Ovary (tissue), 7 donors: ENCODE measurements at regions not wholly inside any gene's neighbourhood (a gene's known extent, or its start where the extent isn't known, plus 50 kb on each side); places are given as distances from the start of the nearest gene placed in this dataset.
A peak's percentile ranks its signal among the peaks of the same experiment; 100 is the strongest.
"Not testable (repeated sequence)": the region's sequence is repeated elsewhere in the genome, so short reads cannot be mapped to it uniquely, and the experiment has no call there.

ENCODE experiments used
- DNase-seq, 5 donors: peaks; one replicate each; pipeline ENCODE4 v3.0.0-alpha.2; 2019 to 2020
- H3K27ac ChIP-seq, 2 donors: fragments of 200-600 bp; one replicate each; pipeline versions ENCODE4 v1.5.1 to v1.8.0; 2019 to 2022
- H3K27me3 ChIP-seq: fragments of 200-600 bp; one replicate; pipeline ENCODE4 v1.8.0; 2022
- H3K36me3 ChIP-seq: fragments of 200-600 bp; sonication (generic); one replicate; pipeline ENCODE4 v1.5.1; 2019
- H3K4me1 ChIP-seq: one replicate; pipeline ENCODE4 v1.8.1; 2013; ENCODE audit warnings: mild to moderate bottlenecking, moderate library complexity; ENCODE audit not compliant: insufficient read depth
- H3K4me3 ChIP-seq: fragments of 200-600 bp; sonication (generic); one replicate; pipeline ENCODE4 v1.5.1; 2017
- H3K9me3 ChIP-seq, 2 donors: fragments of 200-600 bp in 1 of 2; sonication (generic) in 1 of 2; one replicate each; pipeline versions ENCODE4 v1.5.1 to v1.8.1; 2013 to 2019; ENCODE audit warnings: mild to moderate bottlenecking in 1 of 2, moderate library complexity in 1 of 2
- WGBS, 3 donors: extraction: QIAGEN DNeasy Blood & Tissue Kit in 1 of 3; methylation state at CpG; one replicate each; pipeline versions ENCODE4 v1.1.5 to v1.1.7; 2013 to 2017; 5-methylcytosine and 5-hydroxymethylcytosine counted together
- intact Hi-C, 4 donors: fragments of 100-400 bp; cut with DNase I; formaldehyde crosslinking; loops; one replicate each; pipeline versions ENCODE4 v1.11.0 to v1.15.1; 2022 to 2023
- donor health status: DM: no; HTN: no; CAD: no; lungs with moderate emphysema.
- donor health status: DM: no; HTN: no; CAD: no.
- donor health status: Bipolar disorder and iron deficiency.
- donor health status: DM: no; HTN: no; CAD: no.
- donor health status: DM: yes; HTN: yes; CAD: no.

GRCh38 chr9:42470577-42470976 is 287.1 kb downstream of the SPATA31A6 start:
- H3K27ac ChIP-seq, H3K4me3 ChIP-seq, H3K36me3 ChIP-seq, H3K27me3 ChIP-seq, intact Hi-C loops, H3K9me3 ChIP-seq, H3K4me1 ChIP-seq, DNase-seq: not testable (repeated sequence)
- WGBS, 3 donors: 44 to 56% (median 45%) methylated on average over 3 of the region's 3 CpGs

- intact Hi-C loops, H3K4me3 ChIP-seq: not testable (repeated sequence)
Measured at GRCh38 chr9:42490989-42491388, 307.5 kb downstream of the SPATA31A6 start.

DNA sequence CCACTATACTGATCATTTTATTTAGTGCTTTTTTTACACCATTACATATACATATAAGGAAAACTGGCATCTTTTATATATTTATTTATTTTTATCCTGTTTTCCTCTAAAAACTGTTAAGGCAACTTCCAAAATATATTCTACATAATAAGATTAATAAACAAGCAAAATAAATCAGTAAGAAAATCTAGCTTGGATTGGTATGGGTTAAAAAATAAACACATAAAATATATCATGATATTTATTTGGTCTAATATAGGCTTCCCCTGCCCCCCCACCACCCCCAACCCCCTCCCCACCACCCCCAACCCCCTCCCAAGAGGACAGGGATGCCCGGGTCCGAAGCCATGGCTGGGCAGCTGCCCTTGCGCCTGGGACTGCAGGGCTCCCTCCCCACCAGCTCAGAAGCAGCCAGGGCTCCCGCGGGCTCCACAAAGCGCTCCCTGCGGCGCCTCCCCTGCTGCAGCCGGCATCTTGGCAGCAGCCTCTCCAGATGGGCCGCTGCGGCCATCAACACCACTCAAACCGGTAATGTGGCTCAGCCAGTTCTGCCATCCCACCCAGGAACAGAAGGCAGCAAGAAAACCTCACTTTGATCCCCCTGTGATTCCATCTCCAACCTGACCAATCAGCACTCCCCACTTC is 319.3 kb downstream of the SPATA31A6 start:
- intact Hi-C loops: not testable (repeated sequence)

More at GRCh38 chr9:42490989-42491388, 307.5 kb downstream of the SPATA31A6 start:
- not testable (repeated sequence) for H3K4me1 ChIP-seq, H3K27me3 ChIP-seq, H3K27ac ChIP-seq, H3K36me3 ChIP-seq, DNase-seq, H3K9me3 ChIP-seq
- 60 to 70% (median 63%) methylated on average over 1 of the region's 2 CpGs for WGBS, 3 donors

DNA sequence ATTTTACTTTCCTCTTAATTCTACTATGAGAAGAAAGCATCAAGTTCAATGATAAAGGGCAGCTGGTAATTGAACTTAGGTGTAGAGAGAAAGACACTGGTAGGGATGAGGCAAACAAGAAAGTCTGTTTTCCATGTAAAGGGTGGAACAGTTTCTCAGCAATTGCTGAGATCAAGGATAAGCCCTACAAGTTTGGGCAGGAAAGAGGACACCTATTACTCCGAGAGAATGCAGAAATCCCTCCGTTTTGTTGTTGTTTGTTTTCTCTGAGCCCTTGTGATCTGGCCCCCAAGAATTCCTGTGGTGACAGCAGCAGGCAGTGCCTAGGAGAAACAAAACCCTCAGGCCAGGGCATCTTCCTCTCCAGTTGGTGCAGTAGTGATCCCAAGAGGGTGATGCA is 324.7 kb downstream of the SPATA31A6 start:
- 17 to 33% (median 21%) methylated on average over 2 of the region's 2 CpGs for WGBS, 3 donors
- H3K4me1 ChIP-seq, H3K4me3 ChIP-seq, intact Hi-C loops, DNase-seq, H3K36me3 ChIP-seq, H3K9me3 ChIP-seq, H3K27me3 ChIP-seq, H3K27ac ChIP-seq: not testable (repeated sequence)

More for the DNA sequence above, 319.3 kb downstream of the SPATA31A6 start:
- H3K27me3 ChIP-seq, H3K4me1 ChIP-seq, H3K9me3 ChIP-seq, H3K36me3 ChIP-seq, DNase-seq, H3K4me3 ChIP-seq, H3K27ac ChIP-seq: not testable (repeated sequence)
- WGBS, 3 donors: 83 to 89% (median 88%) methylated on average over 12 of the region's 12 CpGs

DNA sequence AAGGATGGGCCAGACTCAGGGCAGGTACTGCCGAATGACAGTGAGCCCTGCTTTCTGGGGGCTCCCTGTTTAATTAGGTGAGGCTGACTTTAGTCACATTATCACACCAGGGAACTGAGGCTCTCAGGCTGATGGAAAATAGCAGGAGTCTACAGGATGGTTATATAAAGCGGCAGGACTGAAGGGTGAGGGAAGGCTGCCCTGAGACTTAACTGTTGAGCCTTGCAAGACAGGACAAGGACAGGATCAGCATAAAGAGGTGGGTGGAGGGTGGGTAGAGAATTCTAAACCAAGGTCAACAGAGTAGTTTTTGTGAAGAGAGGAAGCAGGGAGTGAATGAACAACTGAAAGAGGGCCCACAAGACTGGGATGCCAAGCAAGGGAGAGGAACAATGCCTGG is 330.1 kb downstream of the SPATA31A6 start:
- DNase-seq, H3K36me3 ChIP-seq, H3K27ac ChIP-seq, H3K9me3 ChIP-seq, H3K4me1 ChIP-seq, H3K27me3 ChIP-seq, H3K4me3 ChIP-seq, intact Hi-C loops: not testable (repeated sequence)
- no CpG with 5 or more reads among the region's 2 CpGs for WGBS, 3 donors

DNA sequence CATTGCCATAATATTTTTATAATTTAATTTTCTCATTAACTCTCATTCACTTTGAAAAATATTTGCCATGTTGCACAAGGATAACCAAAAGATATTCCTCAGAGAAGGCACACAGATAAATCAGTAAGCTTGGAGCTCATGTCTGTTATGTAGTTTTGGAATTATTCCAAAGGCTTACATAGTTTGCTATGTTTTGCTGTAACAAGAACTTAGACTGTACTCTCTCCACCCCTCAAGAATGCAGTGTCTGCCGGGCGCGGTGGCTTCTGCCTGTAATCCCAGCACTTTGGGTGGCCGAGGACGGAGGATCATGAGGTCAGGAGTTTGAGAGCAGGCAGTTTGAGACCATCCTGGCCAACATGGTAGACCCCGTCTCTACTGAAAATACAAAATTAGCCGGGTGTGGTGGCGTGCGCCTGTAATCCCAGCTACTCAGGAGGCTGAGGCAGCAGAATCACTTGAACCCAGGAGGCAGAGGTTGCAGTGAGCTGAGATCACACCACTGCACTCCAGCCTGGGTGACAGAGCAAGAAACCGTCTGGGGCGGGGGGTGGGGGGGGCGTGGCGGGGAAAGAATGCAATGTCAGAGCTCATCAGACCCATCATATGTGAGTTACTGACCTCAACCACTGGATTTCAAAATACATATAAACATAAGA is 351.0 kb downstream of the SPATA31A6 start:
- DNase-seq, H3K9me3 ChIP-seq, intact Hi-C loops: not testable (repeated sequence)

DNA sequence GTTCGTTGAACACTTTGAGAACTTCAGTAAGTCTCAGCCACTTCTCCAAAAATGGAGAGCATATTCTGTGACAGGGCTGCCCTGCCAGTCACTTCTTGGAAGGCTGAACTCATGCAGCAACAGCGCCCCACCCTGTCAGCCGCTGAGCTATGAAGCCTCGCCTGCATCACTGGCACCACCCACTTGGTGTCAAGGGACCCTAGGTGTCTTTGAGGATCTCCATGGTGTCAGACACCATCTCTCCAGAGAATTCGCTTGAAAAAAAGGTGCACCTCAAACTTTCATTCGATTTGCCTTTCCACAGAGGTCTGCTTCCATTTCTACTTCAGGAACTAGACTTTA is 351.5 kb downstream of the SPATA31A6 start:
- H3K27ac ChIP-seq, H3K36me3 ChIP-seq, H3K4me1 ChIP-seq, H3K9me3 ChIP-seq, DNase-seq, H3K27me3 ChIP-seq, intact Hi-C loops, H3K4me3 ChIP-seq: not testable (repeated sequence)
- WGBS, 3 donors: 29 to 40% (median 31%) methylated on average over 6 of the region's 6 CpGs

More for the DNA sequence above, 351.0 kb downstream of the SPATA31A6 start:
- WGBS, 3 donors: 66 to 77% (median 69%) methylated on average over 13 of the region's 13 CpGs
- not testable (repeated sequence) for H3K27ac ChIP-seq, H3K36me3 ChIP-seq, H3K27me3 ChIP-seq, H3K4me1 ChIP-seq, H3K4me3 ChIP-seq

GRCh38 chr9:42550789-42551357 is 367.4 kb downstream of the SPATA31A6 start:
- H3K27ac ChIP-seq, intact Hi-C loops, H3K36me3 ChIP-seq, H3K4me3 ChIP-seq, H3K27me3 ChIP-seq, H3K4me1 ChIP-seq, H3K9me3 ChIP-seq: not testable (repeated sequence)
- 7% methylated on average over 19 of the region's 36 CpGs; no CpG with 5 or more reads in 2 of the 3 donors for WGBS, 3 donors
- peak in 2 of 5 donors; percentile 17 to 27 for DNase-seq

DNA sequence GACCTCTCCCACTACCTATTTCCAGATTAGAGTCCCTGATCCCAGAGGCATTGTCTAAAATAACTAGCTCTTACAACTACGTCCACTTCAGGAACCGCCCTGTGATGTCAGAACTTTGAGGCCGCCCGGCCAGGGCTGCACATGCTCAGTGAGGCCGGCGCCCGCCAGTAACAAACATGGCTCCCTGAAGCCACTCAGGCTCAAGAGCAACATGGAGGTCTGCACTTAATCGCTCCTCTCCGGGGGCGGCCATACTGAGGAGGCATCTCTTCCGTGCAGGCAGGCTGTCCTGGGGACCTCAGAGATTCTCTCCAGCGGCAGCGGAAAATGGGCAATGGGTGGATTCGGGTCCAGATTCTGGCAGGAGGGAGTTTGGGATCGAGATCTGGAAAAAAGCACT is 385.1 kb downstream of the SPATA31A6 start:
- H3K36me3 ChIP-seq, H3K4me1 ChIP-seq, H3K27me3 ChIP-seq, intact Hi-C loops, H3K27ac ChIP-seq, H3K9me3 ChIP-seq, H3K4me3 ChIP-seq: not testable (repeated sequence)
- 0% methylated on average over 3 of the region's 15 CpGs; no CpG with 5 or more reads in 2 of the 3 donors for WGBS, 3 donors
- peak in 4 of 5 donors; percentile 1 to 80 (median 27) for DNase-seq

GRCh38 chr9:42568942-42569556 is 385.6 kb downstream of the SPATA31A6 start:
- H3K36me3 ChIP-seq: not testable (repeated sequence)

GRCh38 chr9:42577851-42578250 is 394.4 kb downstream of the SPATA31A6 start:
- H3K9me3 ChIP-seq, H3K36me3 ChIP-seq, H3K4me3 ChIP-seq, H3K27me3 ChIP-seq, intact Hi-C loops, H3K4me1 ChIP-seq, H3K27ac ChIP-seq: not testable (repeated sequence)
- 62 to 85% (median 71%) methylated on average over 5 to 7 of the region's 8 CpGs for WGBS, 3 donors
- DNase-seq: peak in 1 of 5 donors; percentile 21

More at GRCh38 chr9:42568942-42569556, 385.6 kb downstream of the SPATA31A6 start:
- H3K4me3 ChIP-seq, intact Hi-C loops, H3K4me1 ChIP-seq, H3K27ac ChIP-seq, H3K27me3 ChIP-seq, H3K9me3 ChIP-seq: not testable (repeated sequence)
- peak in 2 of 5 donors; percentile 23 to 35 for DNase-seq
- 4% methylated on average over 14 of the region's 34 CpGs; no CpG with 5 or more reads in 2 of the 3 donors for WGBS, 3 donors
